ENCODE measurements at regions not wholly inside any gene's neighbourhood (a gene's known extent, or its start where the extent isn't known, plus 50 kb on each side); places are given as distances from the start of the nearest gene placed in this dataset.
"Not testable (repeated sequence)": the region's sequence is repeated elsewhere in the genome, so short reads cannot be mapped to it uniquely, and the experiment has no call there.

DNA sequence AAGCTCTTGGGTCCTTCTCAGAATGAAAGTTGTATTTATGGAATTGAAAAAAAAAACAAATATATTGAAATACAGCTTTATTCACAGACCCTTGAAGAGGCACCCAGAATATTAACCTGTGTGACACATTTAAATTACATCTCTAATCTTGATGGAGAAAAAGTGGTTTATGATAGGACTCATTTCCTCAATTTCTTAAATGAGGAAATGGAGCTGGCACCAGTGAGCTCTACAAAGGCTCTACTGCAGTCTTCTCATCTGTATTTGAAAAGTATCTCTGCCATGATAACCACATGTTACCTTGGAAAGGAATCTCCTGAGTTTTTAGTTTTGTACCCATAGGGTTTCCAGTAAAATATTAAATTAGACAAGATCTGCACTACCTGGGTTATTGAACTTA lies 186.5 kb downstream of the HIPK3 start:
- TF ChIP-seq FOXP2 (optimal IDR thresholded peaks at IDR 0.05; ENCODE audit: control extremely low read depth, extremely low read length, insufficient read depth) (no peak), POLR2AphosphoS5 (IDR thresholded peaks at IDR 0.05; ENCODE audit: borderline replicate concordance, low read depth, low read length) (no peak), EZH2 (IDR thresholded peaks at IDR 0.05) (no peak)
- H3K36me3 ChIP-seq (ENCODE audit: insufficient read depth, low read length) = no peaks in the 10 kb centered on the region
- no peaks in the 10 kb centered on the region for H3K9me3 ChIP-seq (ENCODE audit: low read depth, low read length)
- no peak overlapping the region for H3K27ac ChIP-seq
- no peak overlapping the region for H3K4me3 ChIP-seq
- no peak for DNase-seq (ENCODE audit: low read depth, low spot score)
- H3K9ac ChIP-seq (ENCODE audit: insufficient read length) = no peak overlapping the region

DNA sequence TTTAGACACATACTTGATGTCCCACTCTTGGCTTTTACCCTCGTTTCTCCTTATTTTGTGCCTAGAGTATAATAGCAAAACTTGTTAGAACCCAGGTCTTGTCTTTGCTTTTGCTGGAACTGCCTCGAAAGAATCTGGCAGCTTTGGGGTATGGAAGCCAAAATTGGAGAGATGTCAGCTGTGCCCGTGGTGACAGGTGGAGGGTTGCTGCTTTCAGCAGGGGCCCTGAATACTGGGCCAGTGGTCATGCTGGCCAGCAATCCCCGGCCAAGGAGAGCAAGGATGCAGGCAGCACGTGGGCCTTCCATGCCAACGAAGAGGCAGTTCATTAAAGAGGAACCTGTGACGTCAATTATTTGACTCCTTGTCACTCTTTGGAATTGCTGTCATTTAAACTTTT lies 181.1 kb downstream of the HIPK3 start:
- TF ChIP-seq POLR2AphosphoS5 (IDR thresholded peaks at IDR 0.05; ENCODE audit: borderline replicate concordance, low read depth, low read length) (no peak), FOXP2 (optimal IDR thresholded peaks at IDR 0.05; ENCODE audit: control extremely low read depth, extremely low read length, insufficient read depth) (no peak), EZH2 (IDR thresholded peaks at IDR 0.05) (no peak)

DNA sequence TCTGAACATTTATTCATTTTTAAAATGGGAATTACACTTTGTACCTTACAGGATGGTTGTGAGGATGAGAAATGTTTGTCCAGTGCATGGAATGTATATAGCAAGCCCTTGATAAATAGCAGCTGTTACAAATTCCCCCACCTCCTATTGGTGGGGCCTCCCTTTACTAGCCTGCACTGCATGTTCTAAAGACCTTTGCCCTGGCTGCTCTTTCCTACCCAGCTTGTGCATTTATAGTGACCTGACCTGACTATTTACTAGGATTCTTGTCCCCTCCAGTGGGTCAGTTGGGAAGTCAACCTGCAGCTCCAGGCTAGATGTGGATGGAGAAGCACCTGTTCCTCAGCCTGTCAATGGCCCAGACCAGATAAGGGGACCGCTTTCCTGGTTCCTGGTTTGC lies 180.3 kb downstream of the HIPK3 start:
- TF ChIP-seq EZH2 (IDR thresholded peaks at IDR 0.05) (no peak), POLR2AphosphoS5 (IDR thresholded peaks at IDR 0.05; ENCODE audit: borderline replicate concordance, low read depth, low read length) (no peak), FOXP2 (optimal IDR thresholded peaks at IDR 0.05; ENCODE audit: control extremely low read depth, extremely low read length, insufficient read depth) (no peak)
- Histone ChIP-seq H3K4me3 (no peak overlapping the region), H3K36me3 (ENCODE audit: insufficient read depth, low read length) (no peaks in the 10 kb centered on the region), H3K9ac (ENCODE audit: insufficient read length) (no peak overlapping the region), H3K9me3 (ENCODE audit: low read depth, low read length) (no peaks in the 10 kb centered on the region), H3K27ac (no peak overlapping the region)
- DNase-seq (ENCODE audit: low read depth, low spot score) = no peak

More for the DNA sequence above, 181.1 kb downstream of the HIPK3 start:
- Histone ChIP-seq H3K36me3 (ENCODE audit: insufficient read depth, low read length) (no peaks in the 10 kb centered on the region), H3K9me3 (ENCODE audit: low read depth, low read length) (no peaks in the 10 kb centered on the region), H3K9ac (ENCODE audit: insufficient read length) (no peak overlapping the region), H3K4me3 (no peak overlapping the region), H3K27ac (no peak overlapping the region)
- no peak for DNase-seq (ENCODE audit: low read depth, low spot score)

DNA sequence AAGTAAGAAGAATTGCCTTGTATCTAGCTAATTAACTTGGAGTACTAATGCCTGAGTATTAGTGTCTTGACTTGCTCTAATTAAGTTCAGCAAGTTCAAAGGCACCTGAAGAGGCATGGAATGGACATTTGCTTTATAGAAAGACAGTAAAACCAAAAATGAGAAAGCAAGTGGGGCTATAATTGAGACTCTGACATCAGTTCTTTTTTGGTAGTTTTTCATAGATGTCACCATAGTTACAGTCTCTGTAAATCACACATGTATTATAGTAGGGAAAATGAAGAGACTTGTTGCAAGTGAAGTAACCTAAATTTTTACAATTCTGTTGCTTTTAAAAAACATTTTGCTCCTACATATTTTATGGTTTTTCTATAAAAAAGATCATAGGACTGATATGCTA lies 178.0 kb downstream of the HIPK3 start:
- Histone ChIP-seq H3K9ac (ENCODE audit: insufficient read length) (no peak overlapping the region), H3K36me3 (ENCODE audit: insufficient read depth, low read length) (no peaks in the 10 kb centered on the region), H3K27ac (no peak overlapping the region), H3K4me3 (no peak overlapping the region), H3K9me3 (ENCODE audit: low read depth, low read length) (no peaks in the 10 kb centered on the region)
- DNase-seq (ENCODE audit: low read depth, low spot score) = no peak
- TF ChIP-seq FOXP2 (optimal IDR thresholded peaks at IDR 0.05; ENCODE audit: control extremely low read depth, extremely low read length, insufficient read depth) (no peak), EZH2 (IDR thresholded peaks at IDR 0.05) (no peak), POLR2AphosphoS5 (IDR thresholded peaks at IDR 0.05; ENCODE audit: borderline replicate concordance, low read depth, low read length) (no peak)

DNA sequence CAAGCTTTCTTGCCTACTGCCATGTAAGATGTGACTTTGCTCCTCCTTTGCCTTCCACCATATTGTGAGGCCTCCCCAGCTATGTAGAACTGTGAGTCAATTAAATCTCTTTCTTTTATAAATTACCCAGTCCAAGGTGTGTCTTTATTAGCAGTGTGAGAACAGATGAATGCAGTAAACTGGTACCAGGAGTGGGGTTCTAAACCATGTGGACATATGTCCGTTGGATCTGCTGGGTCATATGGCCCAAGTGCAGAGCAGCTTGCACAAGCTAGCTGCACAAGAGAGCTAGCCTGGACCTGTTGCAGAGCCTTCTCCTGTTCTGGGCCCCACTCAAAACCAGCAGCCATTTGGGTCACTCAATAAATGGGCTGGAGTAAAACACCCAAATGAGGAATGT lies 177.1 kb downstream of the HIPK3 start:
- Histone ChIP-seq H3K9me3 (ENCODE audit: low read depth, low read length) (no peaks in the 10 kb centered on the region), H3K9ac (ENCODE audit: insufficient read length) (no peak overlapping the region), H3K27ac (no peak overlapping the region), H3K4me3 (no peak overlapping the region), H3K36me3 (ENCODE audit: insufficient read depth, low read length) (no peaks in the 10 kb centered on the region)
- no peak for DNase-seq (ENCODE audit: low read depth, low spot score)
- TF ChIP-seq FOXP2 (optimal IDR thresholded peaks at IDR 0.05; ENCODE audit: control extremely low read depth, extremely low read length, insufficient read depth) (no peak), EZH2 (IDR thresholded peaks at IDR 0.05) (no peak), POLR2AphosphoS5 (IDR thresholded peaks at IDR 0.05; ENCODE audit: borderline replicate concordance, low read depth, low read length) (no peak)

DNA sequence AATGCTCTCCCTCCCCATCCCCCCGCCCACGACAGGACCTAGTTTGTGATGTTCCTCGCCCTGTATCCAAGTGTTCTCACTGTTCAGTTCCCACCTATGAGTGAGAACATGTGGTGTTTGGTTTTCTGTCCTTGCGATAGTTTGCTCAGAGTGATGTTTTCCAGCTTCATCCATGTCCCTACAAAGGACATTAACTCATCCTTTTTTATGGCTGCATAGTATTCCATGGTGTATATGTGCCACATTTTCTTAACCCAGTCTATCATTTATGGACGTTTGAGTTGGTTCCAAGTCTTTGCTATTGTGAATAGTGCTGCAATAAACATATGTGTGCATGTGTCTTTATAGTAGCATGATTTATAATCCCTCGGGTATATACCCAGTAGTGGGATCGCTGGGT lies 171.3 kb downstream of the HIPK3 start:
- not testable (repeated sequence) for DNase-seq (ENCODE audit: low read depth, low spot score); H3K9ac ChIP-seq (ENCODE audit: insufficient read length); H3K36me3 ChIP-seq (ENCODE audit: insufficient read depth, low read length); H3K4me3 ChIP-seq; H3K9me3 ChIP-seq (ENCODE audit: low read depth, low read length); H3K27ac ChIP-seq

DNA sequence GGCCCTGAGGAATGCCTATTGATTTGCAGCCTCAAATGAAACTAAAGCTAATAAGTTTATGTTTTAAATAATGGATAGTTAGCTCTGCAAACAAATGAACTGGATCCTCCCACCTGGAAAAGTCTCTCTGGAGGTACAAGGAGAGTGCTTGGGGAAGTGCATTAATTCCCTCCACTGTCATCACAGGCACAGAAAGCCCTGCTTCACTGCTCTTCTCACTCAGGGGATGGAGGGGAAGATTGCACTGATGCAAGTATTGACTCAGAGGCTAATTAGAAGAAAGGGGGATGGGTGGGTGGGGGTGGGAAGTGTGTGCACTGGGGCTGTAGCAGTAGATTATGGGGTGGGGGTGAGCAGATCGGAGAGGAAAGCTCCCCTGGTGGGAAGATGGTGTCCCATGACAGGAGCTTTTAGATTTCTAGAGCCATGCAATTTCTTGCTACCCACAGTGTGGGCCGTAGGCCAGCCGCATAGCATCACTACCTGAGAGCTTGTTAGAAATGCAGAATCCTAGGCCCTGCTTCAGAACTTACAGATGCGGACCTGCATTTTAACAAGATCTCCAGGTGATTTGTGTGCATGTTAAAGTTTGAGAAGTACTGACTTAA lies 163.9 kb downstream of the HIPK3 start:
- Histone ChIP-seq H3K9ac (ENCODE audit: insufficient read length) (no peak overlapping the region), H3K9me3 (ENCODE audit: low read depth, low read length) (no peaks in the 10 kb centered on the region), H3K4me3 (no peak overlapping the region), H3K36me3 (ENCODE audit: insufficient read depth, low read length) (no peaks in the 10 kb centered on the region), H3K27ac (no peak overlapping the region)
- DNase-seq (ENCODE audit: low read depth, low spot score) = no peak
- TF ChIP-seq FOXP2 (optimal IDR thresholded peaks at IDR 0.05; ENCODE audit: control extremely low read depth, extremely low read length, insufficient read depth) = no peak
- TF ChIP-seq POLR2AphosphoS5 (IDR thresholded peaks at IDR 0.05; ENCODE audit: borderline replicate concordance, low read depth, low read length) = no peak
- no peak for TF ChIP-seq EZH2 (IDR thresholded peaks at IDR 0.05)

DNA sequence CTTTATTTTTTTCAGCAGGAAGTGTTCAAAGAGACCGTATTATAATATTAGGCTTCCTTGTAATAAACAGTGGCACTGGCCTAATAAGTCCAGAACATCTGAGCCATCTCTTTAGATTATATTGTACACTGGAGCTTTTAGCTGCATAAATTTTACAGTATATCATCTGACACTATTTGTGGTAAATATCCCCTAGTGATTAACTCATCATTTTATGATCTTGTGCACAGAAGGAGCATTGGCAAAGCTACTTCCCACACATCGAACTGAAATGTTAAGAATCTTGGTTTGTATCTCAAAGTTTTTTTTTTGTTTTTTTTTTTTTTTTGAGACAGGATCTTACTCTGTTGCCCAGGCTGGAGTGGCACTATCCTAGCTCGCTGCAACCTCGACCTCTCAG lies 162.7 kb downstream of the HIPK3 start:
- TF ChIP-seq FOXP2 (optimal IDR thresholded peaks at IDR 0.05; ENCODE audit: control extremely low read depth, extremely low read length, insufficient read depth) (no peak), EZH2 (IDR thresholded peaks at IDR 0.05) (no peak), POLR2AphosphoS5 (IDR thresholded peaks at IDR 0.05; ENCODE audit: borderline replicate concordance, low read depth, low read length) (no peak)
- H3K27ac ChIP-seq = no peak overlapping the region
- no peaks in the 10 kb centered on the region for H3K9me3 ChIP-seq (ENCODE audit: low read depth, low read length)
- H3K36me3 ChIP-seq (ENCODE audit: insufficient read depth, low read length) = no peaks in the 10 kb centered on the region
- DNase-seq (ENCODE audit: low read depth, low spot score) = no peak
- no peak overlapping the region for H3K4me3 ChIP-seq
- H3K9ac ChIP-seq (ENCODE audit: insufficient read length) = no peak overlapping the region

DNA sequence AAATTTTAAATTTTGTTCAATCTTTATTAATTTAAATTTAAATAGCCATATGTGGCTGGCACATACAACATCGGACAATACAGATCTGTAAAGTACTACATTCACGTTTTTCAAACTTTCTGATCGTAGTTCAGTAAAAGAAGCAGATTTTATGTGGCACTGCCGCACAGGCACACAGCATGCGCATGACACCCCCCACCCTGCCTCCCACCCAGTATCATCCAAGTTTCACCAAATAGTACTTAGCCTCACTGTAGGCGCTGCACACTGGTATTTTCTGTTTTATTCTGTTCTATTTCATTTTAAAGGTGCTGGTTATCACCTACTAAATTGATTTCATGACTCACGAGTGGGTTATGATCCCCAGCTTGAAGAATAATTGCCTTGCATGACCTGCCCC lies 159.9 kb downstream of the HIPK3 start:
- no peak for DNase-seq (ENCODE audit: low read depth, low spot score)
- Histone ChIP-seq H3K4me3 (no peak overlapping the region), H3K9me3 (ENCODE audit: low read depth, low read length) (no peaks in the 10 kb centered on the region), H3K9ac (ENCODE audit: insufficient read length) (no peak overlapping the region), H3K27ac (no peak overlapping the region), H3K36me3 (ENCODE audit: insufficient read depth, low read length) (no peaks in the 10 kb centered on the region)
- no peak for TF ChIP-seq POLR2AphosphoS5 (IDR thresholded peaks at IDR 0.05; ENCODE audit: borderline replicate concordance, low read depth, low read length)
- no peak for TF ChIP-seq EZH2 (IDR thresholded peaks at IDR 0.05)
- no peak for TF ChIP-seq FOXP2 (optimal IDR thresholded peaks at IDR 0.05; ENCODE audit: control extremely low read depth, extremely low read length, insufficient read depth)
